Mesendoderm (in vitro differentiated cells): ENCODE measurements at regions not wholly inside any gene's neighbourhood (a gene's known extent, or its start where the extent isn't known, plus 50 kb on each side); places are given as distances from the start of the nearest gene placed in this dataset.

Experiments used
- DNase-seq: peaks from one replicate; pipeline ENCODE4 v3.0.0; 2013
- H2AK5ac ChIP-seq: 2 replicates; pipeline ENCODE4 v1.6.1; 2013; ENCODE audit warnings: low read length, inconsistent platforms
- H2BK120ac ChIP-seq: 2 replicates; pipeline ENCODE4 v1.6.1; 2013; ENCODE audit warnings: low read depth, mild to moderate bottlenecking, low read length, moderate library complexity, mixed read lengths
- H2BK15ac ChIP-seq: replicated peaks from 2 replicates; pipeline ENCODE4 v1.6.1; 2013; ENCODE audit warnings: low read depth, mild to moderate bottlenecking, moderate library complexity
- H2BK5ac ChIP-seq: 2 replicates; pipeline ENCODE4 v1.6.1; 2013; ENCODE audit warnings: low read length, inconsistent platforms
- H3K18ac ChIP-seq: 2 replicates; pipeline ENCODE4 v1.6.1; 2013; ENCODE audit warnings: mild to moderate bottlenecking, low read length, mixed read lengths
- H3K23ac ChIP-seq: one replicate; pipeline ENCODE4 v1.6.1; 2013; ENCODE audit warnings: low read length
- H3K27ac ChIP-seq: 2 replicates; pipeline ENCODE4 v1.5.1; 2013; ENCODE audit warnings: low read depth, mild to moderate bottlenecking, inconsistent platforms, low read length, moderate library complexity
- H3K27me3 ChIP-seq: 2 replicates; pipeline ENCODE4 v1.6.1; 2013; ENCODE audit warnings: low read length, control low read depth, mild to moderate bottlenecking, inconsistent platforms; ENCODE audit not compliant: insufficient read depth, poor library complexity
- H3K36me3 ChIP-seq: 2 replicates; pipeline ENCODE4 v1.6.1; 2013; ENCODE audit warnings: low read length, inconsistent platforms; ENCODE audit not compliant: control insufficient read depth, insufficient read depth
- H3K4ac ChIP-seq: one replicate; pipeline ENCODE4 v1.6.1; 2013; ENCODE audit warnings: low read depth, mild to moderate bottlenecking, low read length, moderate library complexity
- H3K4me1 ChIP-seq: 2 replicates; pipeline ENCODE4 v1.6.1; 2013; ENCODE audit warnings: low read depth, low read length, inconsistent platforms; ENCODE audit not compliant: control insufficient read depth
- H3K4me2 ChIP-seq: 2 replicates; pipeline ENCODE4 v1.6.1; 2013; ENCODE audit warnings: low read length
- H3K4me3 ChIP-seq: 2 replicates; pipeline ENCODE4 v1.5.1; 2013; ENCODE audit warnings: mild to moderate bottlenecking, low read length
- H3K56ac ChIP-seq: one replicate; pipeline ENCODE4 v1.6.1; 2013; ENCODE audit warnings: low read length
- H3K79me1 ChIP-seq: 2 replicates; pipeline ENCODE4 v1.6.1; 2013; ENCODE audit warnings: low read length, inconsistent platforms
- H3K79me2 ChIP-seq: 2 replicates; pipeline ENCODE4 v1.6.1; 2013; ENCODE audit warnings: mild to moderate bottlenecking, low read length; ENCODE audit not compliant: control insufficient read depth, insufficient read depth
- H3K9ac ChIP-seq: 2 replicates; pipeline ENCODE4 v1.6.1; 2013; ENCODE audit warnings: low read length, inconsistent platforms
- H4K5ac ChIP-seq: one replicate; pipeline ENCODE4 v1.6.1; 2013; ENCODE audit warnings: low read length
- H4K8ac ChIP-seq: one replicate; pipeline ENCODE4 v1.6.1; 2013; ENCODE audit warnings: low read depth, mild to moderate bottlenecking, control low read depth, low read length, moderate library complexity
- WGBS: extraction: QIAGEN DNeasy Blood & Tissue Kit; methylation state at CpG from one replicate; pipeline ENCODE4 v1.1.7; 2013; ENCODE audit warnings: low lambda C conversion rate, missing lambda C conversion rate; ENCODE audit not compliant: insufficient coverage; ENCODE audit errors: extremely low coverage; 5-methylcytosine and 5-hydroxymethylcytosine counted together

DNA sequence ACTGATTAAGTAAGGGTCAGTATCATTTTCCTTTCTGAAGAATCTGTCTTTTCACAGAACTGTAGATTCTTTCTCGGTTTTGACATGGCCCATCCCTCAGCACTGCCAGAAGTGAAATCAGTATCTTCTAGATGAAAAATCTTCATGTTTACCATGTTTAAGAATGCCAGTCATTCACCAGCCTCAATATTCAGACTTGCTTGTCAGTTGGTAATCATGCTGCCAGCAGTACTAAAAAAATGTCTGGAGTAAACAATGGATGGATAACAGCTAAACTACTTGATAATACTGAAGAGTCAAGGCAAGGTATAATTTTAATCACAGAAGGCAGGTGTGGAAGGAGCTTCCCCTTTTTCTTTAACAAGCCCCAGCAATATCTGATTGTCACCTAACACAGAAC lies 306.8 kb upstream of the DMAC1 start:
- Histone ChIP-seq H2BK5ac (no peak overlapping the region), H3K4ac (no peak overlapping the region), H3K23ac (no peak overlapping the region), H4K5ac (no peak overlapping the region), H3K4me2 (no peak overlapping the region), H3K18ac (no peak overlapping the region), H3K27ac (no peak overlapping the region), H3K4me1 (no peaks in the 10 kb centered on the region), H3K27me3 (no peaks in the 10 kb centered on the region), H2BK120ac (no peak overlapping the region), H2AK5ac (no peak overlapping the region), H3K79me2 (no peaks in the 10 kb centered on the region), H3K36me3 (no peaks in the 10 kb centered on the region), H2BK15ac (no peak overlapping the region), H4K8ac (no peak overlapping the region), H3K79me1 (no peaks in the 10 kb centered on the region), H3K9ac (no peak overlapping the region), H3K56ac (no peak overlapping the region), H3K4me3 (no peak overlapping the region)
- no CpG with 5 or more reads among the region's 1 CpG for WGBS
- no peak for DNase-seq

DNA sequence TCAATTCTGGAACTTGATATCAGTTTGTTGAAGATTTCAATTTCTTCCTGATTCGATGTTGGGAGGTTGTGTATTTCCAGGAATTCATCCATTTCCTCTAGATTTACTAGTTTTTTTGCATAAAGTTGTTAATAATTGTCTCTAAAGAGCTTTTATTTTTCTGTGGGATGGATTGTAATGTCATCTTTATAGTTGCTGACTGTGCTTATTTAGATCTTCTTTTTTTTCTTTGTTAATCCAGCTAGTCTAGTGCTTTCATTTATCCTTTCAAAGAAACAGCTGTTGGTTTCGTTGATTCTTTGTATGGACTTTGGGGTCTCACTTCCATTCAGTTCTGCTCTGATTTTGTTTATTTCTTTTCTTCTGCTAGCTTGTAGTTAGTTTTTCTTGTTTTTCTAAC lies 302.0 kb upstream of the DMAC1 start:
- WGBS: no CpG with 5 or more reads among the region's 2 CpGs
- Histone ChIP-seq H3K27me3 (no peaks in the 10 kb centered on the region), H3K56ac (no peak overlapping the region), H2AK5ac (no peak overlapping the region), H3K27ac (no peak overlapping the region), H2BK5ac (no peak overlapping the region), H3K4me3 (no peak overlapping the region), H2BK15ac (no peak overlapping the region), H4K8ac (no peak overlapping the region), H3K4me2 (no peak overlapping the region), H3K4ac (no peak overlapping the region), H2BK120ac (no peak overlapping the region), H3K79me2 (no peaks in the 10 kb centered on the region), H3K36me3 (no peaks in the 10 kb centered on the region), H3K23ac (no peak overlapping the region), H3K18ac (no peak overlapping the region), H3K4me1 (no peaks in the 10 kb centered on the region), H3K79me1 (no peaks in the 10 kb centered on the region), H4K5ac (no peak overlapping the region), H3K9ac (no peak overlapping the region)
- DNase-seq: no peak

DNA sequence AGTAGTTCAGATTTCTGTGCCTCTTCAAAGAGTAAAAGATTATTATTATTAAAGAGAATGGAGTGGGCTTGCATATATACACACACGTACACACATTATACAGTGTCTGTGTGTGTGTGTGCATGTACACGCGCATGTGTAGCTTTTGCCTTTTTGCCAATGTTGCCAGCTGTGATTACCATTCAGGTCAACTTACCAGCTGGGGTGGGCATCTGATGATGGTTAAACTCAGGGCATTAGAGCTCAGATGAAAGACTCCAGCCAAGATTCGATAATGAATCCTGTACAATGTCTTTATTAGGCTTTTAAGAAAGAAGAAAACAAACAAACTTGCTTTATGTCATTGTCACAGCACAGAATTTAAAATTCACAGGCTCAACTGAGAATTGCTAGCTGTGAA lies 296.5 kb upstream of the DMAC1 start:
- Histone ChIP-seq H3K79me2 (no peaks in the 10 kb centered on the region), H3K4me2 (no peak overlapping the region), H3K9ac (no peak overlapping the region), H3K4me3 (no peak overlapping the region), H3K4me1 (no peaks in the 10 kb centered on the region), H2BK120ac (no peak overlapping the region), H2AK5ac (no peak overlapping the region), H3K23ac (no peak overlapping the region), H3K18ac (no peak overlapping the region), H4K8ac (no peak overlapping the region), H3K27me3 (no peaks in the 10 kb centered on the region), H3K79me1 (no peaks in the 10 kb centered on the region), H4K5ac (no peak overlapping the region), H2BK15ac (no peak overlapping the region), H3K27ac (no peak overlapping the region), H3K56ac (no peak overlapping the region), H2BK5ac (no peak overlapping the region), H3K36me3 (no peaks in the 10 kb centered on the region), H3K4ac (no peak overlapping the region)
- WGBS: no CpG with 5 or more reads among the region's 4 CpGs
- DNase-seq: no peak

DNA sequence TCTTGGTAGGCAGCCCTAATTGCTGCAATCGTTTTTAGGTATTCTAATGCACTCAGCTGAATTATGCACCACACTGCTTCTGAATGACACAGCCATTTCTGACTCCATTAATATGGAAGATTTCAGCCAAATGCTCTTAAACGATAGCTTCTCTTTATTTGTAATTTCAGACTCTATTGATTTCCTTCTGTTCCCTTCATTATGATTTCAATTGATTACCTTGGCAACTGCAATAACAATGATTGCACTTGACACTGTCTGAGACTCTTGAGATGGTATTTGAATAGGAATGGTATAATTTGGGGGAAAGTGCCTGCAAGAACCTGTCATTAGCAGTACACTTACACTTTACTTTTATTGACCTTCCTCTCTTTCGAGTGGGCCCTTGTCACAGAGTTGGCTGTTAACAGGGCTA lies 296.1 kb upstream of the DMAC1 start:
- no peaks in the 10 kb centered on the region for H3K27me3 ChIP-seq

DNA sequence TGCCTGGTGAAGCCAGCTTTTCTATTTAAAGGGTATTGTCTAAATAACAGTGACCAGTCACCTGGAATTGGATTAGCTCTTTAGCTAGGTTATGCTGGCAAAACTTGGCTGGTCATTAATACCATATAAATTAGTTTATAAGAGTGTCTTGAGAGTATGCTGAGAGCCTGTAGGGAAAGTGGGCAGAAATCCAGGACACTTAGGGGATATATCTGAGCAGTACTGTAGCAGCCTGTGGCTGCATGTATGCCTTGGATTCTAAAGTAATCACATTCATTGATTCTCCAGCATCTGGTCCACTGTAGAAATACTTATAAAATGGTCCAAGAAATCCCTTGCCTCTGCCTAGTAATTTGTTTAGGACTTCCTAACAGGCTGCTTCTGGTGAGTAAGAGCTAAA lies 288.9 kb upstream of the DMAC1 start:
- Histone ChIP-seq H3K56ac (no peak overlapping the region), H4K5ac (no peak overlapping the region), H3K4me1 (no peaks in the 10 kb centered on the region), H3K23ac (no peak overlapping the region), H3K79me2 (no peaks in the 10 kb centered on the region), H3K79me1 (no peaks in the 10 kb centered on the region), H4K8ac (no peak overlapping the region), H3K4me2 (no peak overlapping the region), H3K18ac (no peak overlapping the region), H3K4ac (no peak overlapping the region), H3K36me3 (no peaks in the 10 kb centered on the region), H2BK120ac (no peak overlapping the region), H3K4me3 (no peak overlapping the region), H2BK5ac (no peak overlapping the region), H3K9ac (no peak overlapping the region), H2BK15ac (no peak overlapping the region), H2AK5ac (no peak overlapping the region), H3K27me3 (no peaks in the 10 kb centered on the region), H3K27ac (no peak overlapping the region)
- no peak for DNase-seq

More for the DNA sequence above, 296.1 kb upstream of the DMAC1 start:
- Histone ChIP-seq H3K4me2 (no peak overlapping the region), H2BK120ac (no peak overlapping the region), H4K8ac (no peak overlapping the region), H3K27ac (no peak overlapping the region), H3K4me3 (no peak overlapping the region), H3K79me1 (no peaks in the 10 kb centered on the region), H3K23ac (no peak overlapping the region), H3K79me2 (no peaks in the 10 kb centered on the region), H3K9ac (no peak overlapping the region), H3K4ac (no peak overlapping the region), H2BK15ac (no peak overlapping the region), H4K5ac (no peak overlapping the region), H3K18ac (no peak overlapping the region), H3K36me3 (no peaks in the 10 kb centered on the region), H3K56ac (no peak overlapping the region), H3K4me1 (no peaks in the 10 kb centered on the region), H2BK5ac (no peak overlapping the region), H2AK5ac (no peak overlapping the region)
- whole genome bisulfite sequencing: no CpG with 5 or more reads among the region's 3 CpGs
- DNase-seq: no peak

DNA sequence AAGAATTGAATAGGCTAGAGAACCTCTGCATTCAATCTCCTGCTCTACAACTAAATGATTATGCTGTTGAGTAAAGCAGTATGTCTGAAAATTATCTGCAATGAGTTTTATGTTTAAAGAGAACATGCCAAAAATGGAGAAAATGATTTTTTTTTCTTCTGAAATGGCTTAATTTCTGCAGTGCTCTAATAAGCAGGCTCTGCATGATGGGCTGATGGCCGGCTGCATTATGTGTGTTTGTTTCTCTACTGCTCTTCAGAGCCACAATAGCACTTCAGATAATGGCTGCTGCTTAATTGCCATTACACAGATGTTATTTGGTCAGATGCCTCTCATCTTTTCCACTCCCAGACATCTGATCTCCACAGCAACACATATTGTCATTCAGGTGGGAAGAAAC lies 286.4 kb upstream of the DMAC1 start:
- Histone ChIP-seq H4K8ac (no peak overlapping the region), H4K5ac (no peak overlapping the region), H3K56ac (no peak overlapping the region), H3K4me3 (no peak overlapping the region), H2AK5ac (no peak overlapping the region), H3K18ac (no peak overlapping the region), H2BK5ac (no peak overlapping the region), H3K23ac (no peak overlapping the region), H3K79me1 (no peaks in the 10 kb centered on the region), H3K9ac (no peak overlapping the region), H3K27me3 (no peaks in the 10 kb centered on the region), H3K27ac (no peak overlapping the region), H3K79me2 (no peaks in the 10 kb centered on the region), H3K4ac (no peak overlapping the region), H2BK15ac (no peak overlapping the region), H3K36me3 (no peaks in the 10 kb centered on the region), H2BK120ac (no peak overlapping the region), H3K4me2 (no peak overlapping the region), H3K4me1 (no peaks in the 10 kb centered on the region)
- WGBS: no CpG with 5 or more reads among the region's 1 CpG
- DNase-seq: no peak
